GM23338 (cell line): ENCODE measurements at regions not wholly inside any gene's neighbourhood (a gene's known extent, or its start where the extent isn't known, plus 50 kb on each side); places are given as distances from the start of the nearest gene placed in this dataset.

ENCODE experiments used
- EZH2phosphoT487 ChIP-seq: fragments of 200-600 bp; sonication (generic); IDR thresholded peaks from one replicate; pipeline ENCODE4 v1.8.1; 2018; ENCODE audit warnings: antibody characterized with exemption; ENCODE audit not compliant: unreplicated experiment
- TF ChIP-seq, protein P1 (sequence below): IDR thresholded peaks from one replicate; pipeline ENCODE4 v1.6.1; 2018; ENCODE audit warnings: antibody characterized with exemption; ENCODE audit not compliant: unreplicated experiment

DNA sequence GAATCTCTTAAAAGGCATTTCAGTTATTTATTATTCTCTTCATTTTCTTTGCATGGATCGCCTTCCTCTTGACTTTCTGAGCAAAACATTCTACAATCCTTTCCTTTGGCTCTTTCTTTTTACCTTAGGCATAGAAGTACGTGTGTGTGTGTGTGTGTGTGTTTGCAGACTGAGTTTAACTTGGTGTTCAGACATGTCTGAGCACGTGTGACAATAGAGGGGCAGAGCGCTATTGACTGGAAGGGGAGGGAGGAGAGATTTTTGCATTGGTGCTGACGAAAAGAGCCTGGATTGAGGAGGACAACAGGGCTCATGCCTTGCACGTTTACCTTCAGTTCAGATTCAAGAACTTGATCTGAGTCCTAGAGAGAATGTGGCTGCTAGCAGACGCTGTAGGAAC is 129.8 kb downstream of the SEC23IP start:
- TF ChIP-seq, protein P1, sequence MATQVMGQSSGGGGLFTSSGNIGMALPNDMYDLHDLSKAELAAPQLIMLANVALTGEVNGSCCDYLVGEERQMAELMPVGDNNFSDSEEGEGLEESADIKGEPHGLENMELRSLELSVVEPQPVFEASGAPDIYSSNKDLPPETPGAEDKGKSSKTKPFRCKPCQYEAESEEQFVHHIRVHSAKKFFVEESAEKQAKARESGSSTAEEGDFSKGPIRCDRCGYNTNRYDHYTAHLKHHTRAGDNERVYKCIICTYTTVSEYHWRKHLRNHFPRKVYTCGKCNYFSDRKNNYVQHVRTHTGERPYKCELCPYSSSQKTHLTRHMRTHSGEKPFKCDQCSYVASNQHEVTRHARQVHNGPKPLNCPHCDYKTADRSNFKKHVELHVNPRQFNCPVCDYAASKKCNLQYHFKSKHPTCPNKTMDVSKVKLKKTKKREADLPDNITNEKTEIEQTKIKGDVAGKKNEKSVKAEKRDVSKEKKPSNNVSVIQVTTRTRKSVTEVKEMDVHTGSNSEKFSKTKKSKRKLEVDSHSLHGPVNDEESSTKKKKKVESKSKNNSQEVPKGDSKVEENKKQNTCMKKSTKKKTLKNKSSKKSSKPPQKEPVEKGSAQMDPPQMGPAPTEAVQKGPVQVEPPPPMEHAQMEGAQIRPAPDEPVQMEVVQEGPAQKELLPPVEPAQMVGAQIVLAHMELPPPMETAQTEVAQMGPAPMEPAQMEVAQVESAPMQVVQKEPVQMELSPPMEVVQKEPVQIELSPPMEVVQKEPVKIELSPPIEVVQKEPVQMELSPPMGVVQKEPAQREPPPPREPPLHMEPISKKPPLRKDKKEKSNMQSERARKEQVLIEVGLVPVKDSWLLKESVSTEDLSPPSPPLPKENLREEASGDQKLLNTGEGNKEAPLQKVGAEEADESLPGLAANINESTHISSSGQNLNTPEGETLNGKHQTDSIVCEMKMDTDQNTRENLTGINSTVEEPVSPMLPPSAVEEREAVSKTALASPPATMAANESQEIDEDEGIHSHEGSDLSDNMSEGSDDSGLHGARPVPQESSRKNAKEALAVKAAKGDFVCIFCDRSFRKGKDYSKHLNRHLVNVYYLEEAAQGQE: no peak
- no peak for TF ChIP-seq EZH2phosphoT487
